NCI-H82 treated with DMSO at 0.1 percent for 48 hours (cell line): ENCODE measurements at regions not wholly inside any gene's neighbourhood (a gene's known extent, or its start where the extent isn't known, plus 50 kb on each side); places are given as distances from the start of the nearest gene placed in this dataset.

Experiments used
- DNase-seq: peaks from one replicate; lab custom pipeline; 2025; ENCODE audit not compliant: unreplicated experiment; lab: John Stamatoyannopoulos, UW

DNA sequence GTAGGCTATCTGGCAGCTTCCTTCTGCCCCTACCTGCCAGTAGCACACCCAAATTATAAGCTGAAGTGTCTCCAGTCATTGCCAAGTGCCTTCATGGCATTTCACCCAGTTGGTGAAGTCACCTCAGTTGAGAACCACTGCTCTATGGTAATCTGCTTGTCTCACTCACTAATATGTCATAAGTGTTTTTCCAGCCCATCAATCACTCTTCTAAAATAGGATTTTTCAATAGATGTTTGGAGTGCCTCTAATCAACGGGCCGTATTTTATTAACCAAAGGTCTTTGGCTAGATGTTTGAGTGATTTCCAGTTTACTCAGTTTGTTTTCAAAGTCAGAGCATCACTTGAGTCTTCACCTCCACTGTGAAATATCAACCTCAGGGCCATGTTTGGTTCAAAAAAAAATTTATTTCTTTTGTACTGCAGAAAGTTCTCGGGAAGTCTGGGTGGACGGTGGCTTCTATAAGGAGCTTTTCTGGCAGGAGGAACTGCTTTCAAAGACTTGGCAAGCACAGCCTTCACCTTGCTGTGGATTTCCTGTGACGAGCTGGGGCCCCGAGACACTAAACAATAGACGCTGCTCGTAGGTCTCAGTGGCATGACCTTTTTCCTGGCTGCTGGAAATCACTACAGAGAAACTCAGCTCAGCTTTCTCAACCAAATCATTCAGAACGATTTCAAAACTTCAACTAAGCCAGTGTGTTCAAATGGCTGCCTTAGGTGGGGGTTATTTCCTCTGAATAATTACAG lies 95.2 kb upstream of the FOXF1 start:
- no peak for DNase-seq

GRCh38 chr16:86418981-86419380 lies 91.3 kb upstream of the FOXF1 start:
- no peak for DNase-seq

GRCh38 chr16:86419518-86419917 lies 90.8 kb upstream of the FOXF1 start:
- DNase-seq, result no peak

GRCh38 chr16:86421995-86422394 lies 88.3 kb upstream of the FOXF1 start:
- DNase-seq, result no peak

- DNase-seq, result no peak
These were observed 85.9 kb upstream of the FOXF1 start for GRCh38 chr16:86424398-86424797.

DNA sequence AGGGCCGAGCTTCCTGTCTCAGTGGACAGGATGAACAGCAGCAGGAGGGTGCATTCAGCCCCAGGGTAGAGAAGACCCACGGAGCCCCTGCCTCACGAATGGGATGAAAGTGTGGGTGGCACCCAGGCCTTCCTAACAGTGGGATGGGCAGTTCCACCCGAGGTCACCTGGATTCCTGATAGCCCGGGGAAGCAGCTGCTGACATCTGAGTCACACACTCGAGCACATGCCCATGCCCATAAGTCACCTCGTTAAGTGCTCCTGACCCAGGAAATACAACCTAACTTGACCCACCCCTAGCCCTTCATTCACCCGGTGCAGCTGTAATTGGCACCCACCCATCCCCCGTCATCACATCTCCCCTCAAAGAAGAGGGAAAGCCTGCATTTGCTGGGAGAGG lies 85.3 kb upstream of the FOXF1 start:
- no peak for DNase-seq

DNA sequence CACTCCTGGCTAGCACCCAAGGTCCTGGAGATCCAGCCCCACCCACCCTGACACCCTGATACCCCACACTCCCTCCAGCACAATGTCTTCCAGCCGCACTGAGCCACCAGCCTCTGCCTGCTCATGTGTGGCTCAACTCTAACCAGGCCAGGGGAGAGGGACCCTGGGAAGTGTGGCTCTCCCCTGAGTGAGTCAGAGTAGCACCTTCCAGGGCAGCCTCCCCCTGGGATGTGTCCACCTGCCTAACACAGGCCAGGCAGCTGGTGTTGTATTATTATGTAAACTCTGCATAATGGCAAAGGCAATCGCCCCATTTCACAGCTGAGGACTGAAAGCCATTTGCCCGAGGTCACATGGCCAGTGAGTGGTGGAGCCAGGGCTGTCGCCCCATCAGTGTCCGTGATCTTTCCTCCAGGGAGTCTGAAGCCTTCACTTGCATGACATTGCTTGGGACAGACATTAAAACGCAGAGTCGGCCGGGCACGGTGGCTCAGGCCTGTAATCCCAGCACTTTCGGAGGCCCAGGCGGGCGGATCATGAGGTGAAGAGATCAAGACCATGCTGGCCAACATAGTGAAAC lies 84.2 kb upstream of the FOXF1 start:
- DNase-seq, result no peak

DNA sequence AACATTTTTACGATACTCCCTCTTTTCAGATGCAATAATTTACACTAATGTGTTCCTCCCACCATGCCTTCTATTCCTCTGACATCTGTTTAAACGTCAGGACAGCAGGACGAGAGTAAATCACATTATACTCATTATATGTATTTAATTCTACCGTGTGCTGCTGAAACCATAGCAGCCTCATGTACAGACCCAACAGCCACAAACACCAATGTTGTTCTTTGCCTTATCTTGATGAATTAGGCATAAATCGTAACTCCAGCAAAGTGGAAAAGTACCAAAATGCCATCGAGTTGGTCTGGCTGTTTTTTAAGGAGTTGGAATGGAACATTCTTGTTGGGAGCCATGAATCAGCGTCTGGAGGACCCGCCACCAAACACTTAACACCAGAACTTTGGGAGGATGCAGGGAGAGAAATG lies 82.9 kb upstream of the FOXF1 start:
- no peak for DNase-seq

DNA sequence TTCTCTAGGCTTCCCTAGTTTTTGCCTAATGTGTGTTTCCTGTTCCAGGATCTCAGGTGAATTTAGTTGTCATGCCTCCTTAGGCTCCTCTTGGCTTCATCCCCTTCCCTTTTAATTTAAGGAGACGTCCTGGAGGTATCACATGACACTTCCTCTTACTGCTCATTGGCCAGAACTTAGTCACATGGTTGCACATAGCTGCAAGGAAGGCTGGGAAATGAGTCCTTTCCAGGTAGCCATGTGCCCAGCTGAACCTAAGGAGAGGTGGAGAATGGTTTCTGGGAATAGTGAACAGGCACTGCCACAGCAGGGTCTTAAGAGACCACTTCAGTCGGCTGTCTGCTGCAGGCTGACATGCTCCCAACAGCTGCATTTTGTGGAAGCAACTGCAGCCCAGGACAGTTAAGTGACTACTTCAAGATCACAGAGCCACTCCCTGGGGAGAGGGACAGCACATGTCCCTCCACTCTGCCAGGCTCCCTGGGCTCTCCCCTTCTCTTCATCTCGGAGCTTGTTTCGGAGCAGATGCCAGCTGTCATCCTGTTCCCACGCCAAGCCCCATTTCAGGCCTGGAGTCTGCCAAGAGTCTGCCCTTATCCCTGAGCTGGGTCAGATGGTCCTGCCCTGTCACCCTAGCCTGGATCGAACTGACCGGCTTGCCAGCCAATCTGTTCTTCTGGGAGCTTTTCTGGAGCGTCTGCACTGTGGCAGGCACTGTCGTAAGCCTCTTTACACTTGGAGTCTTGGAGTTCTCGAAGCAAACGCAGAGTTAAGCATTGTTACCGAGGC lies 81.4 kb upstream of the FOXF1 start:
- no peak for DNase-seq

DNA sequence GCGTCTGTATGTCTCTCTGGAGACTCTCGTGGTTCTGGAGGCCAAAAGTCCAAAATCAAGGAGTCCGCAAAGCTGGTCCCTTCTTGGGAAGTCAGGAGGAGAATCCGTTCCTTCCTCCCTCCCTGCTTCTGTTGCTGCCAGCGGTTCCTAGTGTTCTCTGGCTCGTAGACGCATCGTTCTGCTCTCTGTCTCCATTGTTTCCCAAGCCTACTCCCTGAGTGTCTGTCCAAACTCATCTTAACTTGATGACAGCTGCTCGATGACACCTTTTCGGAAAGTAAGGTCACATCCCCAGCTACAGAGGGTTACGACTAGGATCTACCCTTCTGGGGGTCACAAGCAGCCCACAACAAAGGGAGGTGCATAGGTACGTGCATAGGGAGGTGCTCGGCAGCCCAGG lies 80.7 kb upstream of the FOXF1 start:
- no peak for DNase-seq

GRCh38 chr16:86430814-86431213 lies 79.5 kb upstream of the FOXF1 start:
- DNase-seq, result no peak

DNA sequence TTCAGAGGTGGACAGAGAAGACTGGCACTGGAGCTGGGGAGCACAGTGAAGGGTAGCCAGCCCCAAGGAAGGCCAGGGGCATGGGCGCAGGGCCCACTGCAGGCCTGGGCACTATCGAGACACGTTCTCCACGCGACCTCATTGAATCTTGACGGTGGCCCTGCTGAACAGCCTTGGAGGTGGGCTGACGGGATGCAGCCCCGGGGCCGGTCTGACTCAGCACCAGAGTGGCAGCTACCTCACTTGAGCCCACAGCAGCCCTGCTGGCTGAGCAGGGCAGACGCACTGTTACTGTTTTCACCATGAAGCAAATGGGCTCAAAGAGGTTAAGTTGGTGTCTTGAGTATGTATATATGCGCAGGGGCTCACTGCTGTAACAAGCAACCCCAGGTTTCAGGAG lies 78.8 kb upstream of the FOXF1 start:
- DNase-seq, result no peak

- no peak for DNase-seq
These were observed 78.3 kb upstream of the FOXF1 start for GRCh38 chr16:86432048-86432447.

GRCh38 chr16:86432691-86433090 lies 77.6 kb upstream of the FOXF1 start:
- no peak for DNase-seq

- no peak for DNase-seq
These were observed 73.7 kb upstream of the FOXF1 start for GRCh38 chr16:86436466-86437185.

DNA sequence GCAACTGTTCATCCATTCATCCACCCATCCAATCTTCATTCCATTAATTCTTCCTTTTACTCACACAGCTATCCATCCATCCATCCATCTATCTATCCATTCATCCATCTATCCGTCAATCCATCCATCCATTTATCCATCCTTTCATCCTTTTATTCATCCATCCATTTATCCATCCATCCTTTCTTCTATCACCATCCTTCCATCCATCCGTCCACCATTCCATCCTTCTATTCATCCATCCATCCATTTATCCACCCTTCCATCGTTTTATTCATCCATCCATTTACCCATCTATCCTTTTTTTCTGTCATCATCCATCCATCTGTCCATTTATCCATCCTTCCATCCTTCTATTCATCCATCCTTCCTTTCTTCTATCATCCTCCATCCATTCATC lies 73.0 kb upstream of the FOXF1 start:
- DNase-seq, result no peak

DNA sequence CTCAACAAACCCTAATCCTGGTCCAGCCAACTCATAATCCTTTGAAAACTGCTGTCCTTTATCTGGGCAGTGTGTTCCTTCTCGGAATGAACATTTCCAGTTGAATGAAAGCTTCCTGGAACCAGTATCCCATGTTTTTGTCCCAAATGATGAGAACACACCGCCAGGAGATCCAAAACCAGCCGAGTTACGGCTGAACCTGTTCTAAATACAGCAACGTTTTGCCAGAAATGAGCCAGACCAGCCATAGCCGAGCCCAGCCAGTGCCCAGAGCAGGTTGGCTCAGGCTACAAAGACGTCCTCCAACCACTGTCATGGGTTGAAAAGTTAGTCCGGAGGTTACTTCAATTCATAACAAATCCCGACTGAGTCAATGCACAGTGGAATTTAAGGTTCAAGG lies 67.6 kb upstream of the FOXF1 start:
- DNase-seq, result no peak

GRCh38 chr16:86443508-86444147 lies 66.7 kb upstream of the FOXF1 start:
- DNase-seq, result no peak

- DNase-seq, result no peak
These were observed 66.1 kb upstream of the FOXF1 start for GRCh38 chr16:86444261-86444660.

DNA sequence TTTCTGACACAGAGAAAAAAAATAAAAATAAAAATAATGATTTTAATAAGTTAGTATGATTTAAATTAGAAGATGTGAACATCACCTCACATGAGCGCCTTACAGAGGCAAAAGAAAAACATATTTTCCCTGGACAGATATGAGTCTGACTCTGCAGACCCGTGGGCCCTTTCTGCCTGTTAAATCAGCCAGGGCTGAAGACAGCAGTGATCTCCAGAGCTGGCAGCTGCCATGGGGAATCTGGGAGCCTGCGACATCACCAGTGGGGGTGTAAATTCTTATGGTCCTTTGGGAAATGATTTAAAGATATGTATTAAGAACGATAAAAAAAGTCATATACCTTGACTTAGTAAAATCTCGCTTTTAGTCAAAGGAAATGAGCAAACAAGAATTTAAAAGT lies 65.7 kb upstream of the FOXF1 start:
- no peak for DNase-seq

DNA sequence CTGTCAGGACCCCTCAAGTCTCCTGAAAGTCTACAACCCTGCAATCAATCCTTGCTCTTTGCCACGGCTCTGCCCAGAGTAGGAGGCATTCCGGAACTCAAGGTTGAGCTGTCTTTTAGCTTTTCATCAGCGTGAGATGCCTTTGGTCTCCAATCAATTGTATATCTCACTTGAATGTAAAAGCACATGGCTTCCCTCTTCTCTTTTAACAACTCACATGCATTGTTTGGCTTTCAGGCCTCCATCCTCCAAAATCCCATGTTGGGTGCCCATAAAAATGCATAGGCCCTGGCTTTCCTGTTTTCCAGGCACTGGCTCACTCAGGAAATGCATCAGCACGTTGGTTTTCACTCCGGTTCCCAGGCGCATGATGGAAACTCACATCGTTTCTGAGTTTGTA lies 64.0 kb upstream of the FOXF1 start:
- DNase-seq, result no peak
